ENCODE measurements at regions not wholly inside any gene's neighbourhood (a gene's known extent, or its start where the extent isn't known, plus 50 kb on each side); places are given as distances from the start of the nearest gene placed in this dataset.
A peak's percentile ranks its signal among the peaks of the same experiment; 100 is the strongest.
"Not testable (repeated sequence)": the region's sequence is repeated elsewhere in the genome, so short reads cannot be mapped to it uniquely, and the experiment has no call there.

DNA sequence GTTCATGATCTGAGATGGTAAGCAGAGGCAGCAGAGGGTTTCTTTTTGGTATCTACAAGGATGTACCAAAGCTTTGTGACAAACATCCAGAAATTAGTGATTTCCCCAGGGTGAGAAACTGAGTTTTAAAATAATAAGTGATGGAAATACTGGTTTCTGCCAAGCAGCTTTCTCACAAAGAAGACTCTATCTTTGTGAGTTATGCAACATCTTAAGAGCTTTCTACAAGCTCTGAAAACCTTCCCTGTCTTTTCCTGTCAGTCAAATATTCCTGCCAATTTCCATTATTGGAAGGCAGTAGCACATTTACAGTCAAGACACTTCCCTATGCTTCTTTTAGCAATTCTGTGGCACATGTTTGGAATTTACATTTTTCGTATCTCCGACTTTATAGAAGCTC, 264.7 kb upstream of the SPTLC3 start:
- no peaks in the 10 kb centered on the region for H3K27me3 ChIP-seq
- no peak for DNase-seq
- H3K9me3 ChIP-seq, result no peaks in the 10 kb centered on the region
- no peak overlapping the region for H3K4me3 ChIP-seq
- H3K36me3 ChIP-seq, result no peaks in the 10 kb centered on the region

DNA sequence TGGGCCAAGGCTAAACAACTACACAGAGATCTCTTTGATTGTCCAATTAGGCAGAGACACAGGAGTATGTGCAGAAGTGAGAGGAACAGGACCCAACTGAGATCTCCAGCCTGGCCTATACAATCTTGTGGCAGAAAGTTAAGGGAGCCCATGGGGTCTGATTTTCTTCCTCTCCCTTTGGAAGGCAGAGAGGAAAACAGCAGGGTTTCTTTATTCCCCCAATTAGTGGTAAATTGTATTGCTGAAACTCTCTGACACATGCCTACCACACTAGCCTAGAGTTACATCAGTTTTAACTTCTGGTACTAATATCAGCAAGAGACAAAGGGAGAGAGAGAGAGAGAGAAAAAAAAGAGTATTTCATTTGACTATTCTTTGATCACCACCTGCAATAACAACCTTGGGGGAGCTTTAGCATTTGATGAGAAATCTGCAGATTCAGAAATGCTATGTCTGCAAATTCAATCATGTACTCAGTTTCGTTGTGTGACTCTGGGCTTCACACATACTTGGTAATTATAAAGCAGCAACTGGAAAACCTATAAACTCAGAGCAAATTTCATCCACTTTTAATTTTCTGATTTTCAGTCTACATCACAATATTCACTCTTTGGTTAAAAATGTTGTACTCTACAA, 260.3 kb upstream of the SPTLC3 start:
- Histone ChIP-seq H3K9me3 (no peaks in the 10 kb centered on the region), H3K27me3 (no peaks in the 10 kb centered on the region; the same call in 1 of the 2 replicates), H3K4me3 (no peak overlapping the region), H3K36me3 (no peaks in the 10 kb centered on the region)
- DNase-seq, result no peak

DNA sequence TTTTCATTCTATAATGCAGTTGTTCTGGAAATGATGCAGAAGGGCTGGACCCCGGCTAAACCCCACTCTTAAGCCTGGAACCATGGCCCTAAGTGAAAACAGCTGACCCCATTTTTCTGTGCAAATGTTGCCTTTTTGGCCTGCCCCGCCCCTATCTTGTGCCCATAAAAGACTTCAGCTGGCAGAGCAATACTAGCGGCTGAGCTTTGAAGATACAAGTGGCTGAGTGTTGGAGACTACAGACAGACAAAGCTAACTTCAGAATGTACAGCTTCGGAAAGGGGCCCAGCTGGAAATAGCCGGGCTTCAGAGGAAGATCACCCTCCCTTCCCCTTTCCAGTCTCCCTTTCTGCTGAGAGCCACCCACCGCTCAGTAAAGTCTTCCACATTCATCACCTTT, 258.6 kb upstream of the SPTLC3 start:
- DNase-seq, result no peak
- H3K9me3 ChIP-seq, result no peaks in the 10 kb centered on the region

DNA sequence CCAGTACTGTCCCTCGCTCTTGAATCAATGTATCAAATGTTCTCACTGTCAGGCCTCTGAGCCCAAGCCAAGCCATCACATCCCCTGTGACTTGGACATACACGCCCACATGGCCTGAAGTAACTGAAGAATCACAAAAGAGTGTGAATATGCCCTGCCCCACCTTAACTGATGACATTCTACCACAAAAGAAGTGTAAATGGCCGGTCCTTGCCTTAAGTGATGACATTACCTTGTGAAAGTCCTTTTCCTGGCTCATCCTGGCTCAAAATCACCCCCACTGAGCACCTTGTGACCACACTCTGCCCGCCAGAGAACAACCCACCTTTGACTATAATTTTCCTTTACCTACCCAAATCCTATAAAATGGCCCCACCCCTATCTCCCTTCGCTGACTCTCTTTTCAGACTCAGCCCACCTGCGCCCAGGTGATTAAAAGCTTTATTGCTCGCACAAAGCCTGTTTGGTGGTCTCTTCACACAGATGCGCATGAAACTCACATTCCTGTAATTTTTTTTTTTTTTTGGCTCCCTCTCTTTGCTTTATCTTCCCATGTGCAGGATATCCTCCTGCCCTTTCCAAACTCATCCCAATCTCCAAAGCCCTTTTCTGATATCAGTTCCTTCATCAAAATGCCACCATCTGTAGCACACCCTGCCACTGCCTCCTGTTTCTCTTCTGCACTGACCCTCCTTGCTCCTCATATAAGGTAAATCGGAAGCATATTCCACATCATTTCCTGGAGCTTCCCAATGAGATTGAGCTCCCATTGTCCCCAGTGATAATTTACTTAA, 255.7 kb upstream of the SPTLC3 start:
- not testable (repeated sequence) for DNase-seq, H3K27me3 ChIP-seq, H3K4me3 ChIP-seq, H3K9me3 ChIP-seq, H3K36me3 ChIP-seq

More for the DNA sequence above, 258.6 kb upstream of the SPTLC3 start:
- H3K4me3 ChIP-seq, result no peak overlapping the region
- H3K36me3 ChIP-seq, result no peaks in the 10 kb centered on the region
- no peaks in the 10 kb centered on the region; the same call in 1 of the 2 replicates for H3K27me3 ChIP-seq

DNA sequence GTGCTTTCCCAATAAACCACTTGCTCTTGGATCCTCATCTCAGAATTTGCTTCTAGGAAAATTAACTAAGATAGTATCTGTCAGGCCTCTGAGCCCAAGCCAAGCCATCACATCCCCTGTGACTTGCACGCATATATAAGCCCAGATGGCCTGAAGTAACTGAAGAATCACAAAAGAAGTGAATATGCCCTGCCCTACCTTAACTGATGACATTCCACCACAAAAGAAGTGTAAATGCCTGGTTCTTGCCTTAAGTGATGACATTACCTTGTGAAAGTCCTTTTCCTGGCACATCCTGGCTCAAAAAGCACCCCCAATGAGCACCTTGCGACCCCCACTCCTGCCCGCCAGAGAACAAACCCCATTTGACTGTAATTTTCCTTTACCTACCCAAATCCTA, 255.0 kb upstream of the SPTLC3 start:
- DNase-seq, H3K27me3 ChIP-seq, H3K4me3 ChIP-seq: not testable (repeated sequence)

DNA sequence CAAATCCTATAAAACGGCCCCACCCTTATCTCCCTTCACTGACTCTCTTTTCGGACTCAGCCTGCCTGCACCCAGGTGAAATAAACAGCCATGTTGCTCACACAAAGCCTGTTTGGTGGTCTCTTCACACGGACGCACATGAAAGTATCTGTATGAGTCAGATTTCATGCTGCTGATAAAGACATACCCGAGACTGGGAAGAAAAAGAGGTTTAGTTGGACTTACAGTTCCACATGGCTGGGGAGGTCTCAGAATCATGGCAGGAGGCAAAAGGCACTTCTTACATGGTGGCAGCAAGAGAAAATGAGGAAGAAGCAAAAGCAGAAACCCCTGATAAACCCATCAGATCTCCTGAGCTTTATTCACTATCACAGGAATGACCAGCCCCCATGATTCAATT, 249.3 kb upstream of the SPTLC3 start:
- not testable (repeated sequence) for H3K4me3 ChIP-seq, H3K27me3 ChIP-seq, H3K9me3 ChIP-seq, DNase-seq, H3K36me3 ChIP-seq

More for the DNA sequence above, 255.0 kb upstream of the SPTLC3 start:
- H3K36me3 ChIP-seq, H3K9me3 ChIP-seq: not testable (repeated sequence)

DNA sequence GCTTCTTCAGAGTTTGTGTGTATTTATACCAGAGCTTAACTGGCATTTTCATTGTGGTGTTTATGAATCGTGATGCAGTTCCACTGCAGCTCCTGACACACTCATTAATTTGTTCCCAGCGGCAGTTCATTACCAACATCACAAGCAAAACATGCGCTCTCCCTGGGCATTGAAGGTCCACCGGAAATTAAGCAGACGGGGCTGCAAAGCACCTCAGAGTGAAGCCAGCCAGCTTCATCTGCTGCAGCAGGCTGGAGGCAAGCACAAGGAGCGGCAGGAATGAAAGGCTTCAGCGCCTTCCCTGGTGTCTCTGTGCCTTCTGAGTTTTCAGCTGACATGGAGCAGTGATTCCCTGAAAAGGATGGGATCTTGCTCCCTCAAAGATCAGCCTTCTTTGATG, 246.0 kb upstream of the SPTLC3 start:
- Histone ChIP-seq H3K4me3 (no peak overlapping the region), H3K9me3 (no peaks in the 10 kb centered on the region), H3K27me3 (no peaks in the 10 kb centered on the region), H3K36me3 (no peaks in the 10 kb centered on the region)
- DNase-seq, result peak; percentile 11

DNA sequence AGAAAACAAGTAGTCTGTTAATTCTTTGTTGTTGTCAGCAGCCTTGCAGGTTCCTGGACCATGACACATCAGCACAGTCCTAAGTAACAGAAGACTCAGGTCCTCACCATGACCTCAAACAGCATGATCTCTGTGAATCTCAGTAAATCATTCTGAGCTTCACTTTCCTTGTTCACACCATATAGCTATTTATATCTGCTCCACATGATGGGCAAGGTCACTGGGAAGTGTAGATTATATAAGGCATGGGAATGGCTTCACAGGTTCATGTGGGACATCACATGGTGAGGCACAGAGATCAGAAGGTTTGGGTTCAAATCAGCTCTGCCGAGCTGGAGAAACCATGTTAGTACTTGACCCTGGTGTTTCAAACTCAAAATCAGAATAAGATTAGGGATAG, 245.4 kb upstream of the SPTLC3 start:
- H3K9me3 ChIP-seq, result no peaks in the 10 kb centered on the region
- DNase-seq, result no peak
- no peaks in the 10 kb centered on the region for H3K27me3 ChIP-seq
- no peak overlapping the region for H3K4me3 ChIP-seq
- no peaks in the 10 kb centered on the region for H3K36me3 ChIP-seq

DNA sequence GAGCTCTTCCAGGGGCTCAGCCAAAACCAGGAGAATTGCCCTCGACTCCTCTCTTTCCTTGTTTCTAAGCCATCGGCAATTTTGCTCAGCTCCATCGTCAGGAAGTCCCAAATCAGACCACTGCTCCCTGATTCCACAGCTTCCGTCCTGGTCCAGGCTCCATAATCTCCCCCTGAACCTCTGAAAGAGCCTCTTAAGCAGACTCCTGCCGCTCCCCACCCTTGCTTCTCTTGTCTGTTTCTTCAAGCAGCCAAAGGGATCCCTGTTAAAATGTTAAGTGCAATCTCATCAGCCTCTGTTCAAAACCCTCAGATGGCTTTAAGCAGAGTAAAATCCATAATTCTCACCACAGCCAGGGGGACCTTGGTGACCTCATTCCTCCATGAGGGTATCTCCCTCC, 244.7 kb upstream of the SPTLC3 start:
- Histone ChIP-seq H3K36me3 (no peaks in the 10 kb centered on the region), H3K27me3 (no peaks in the 10 kb centered on the region), H3K9me3 (no peaks in the 10 kb centered on the region), H3K4me3 (no peak overlapping the region)
- no peak for DNase-seq

DNA sequence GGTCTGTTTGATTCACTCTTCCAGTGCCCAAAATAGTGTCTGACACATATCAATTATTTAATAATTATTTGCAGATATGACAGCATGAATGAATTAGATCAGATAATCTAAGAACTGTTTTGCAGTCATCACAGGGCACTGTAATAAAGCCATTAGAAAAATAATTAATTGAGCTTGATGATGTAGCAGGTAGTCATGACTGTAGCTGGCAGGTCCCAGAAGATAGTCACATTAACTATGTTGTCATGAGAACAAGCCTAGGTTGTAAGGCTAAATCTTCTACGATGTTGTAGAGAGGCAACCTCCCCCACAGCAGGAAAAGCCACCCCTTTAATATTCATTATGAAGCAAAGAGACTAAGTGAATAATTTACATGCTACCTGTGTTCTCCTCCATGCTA, 243.9 kb upstream of the SPTLC3 start:
- H3K9me3 ChIP-seq, result no peaks in the 10 kb centered on the region
- H3K4me3 ChIP-seq, result no peak overlapping the region
- no peak for DNase-seq
- no peaks in the 10 kb centered on the region for H3K36me3 ChIP-seq
- no peaks in the 10 kb centered on the region for H3K27me3 ChIP-seq

DNA sequence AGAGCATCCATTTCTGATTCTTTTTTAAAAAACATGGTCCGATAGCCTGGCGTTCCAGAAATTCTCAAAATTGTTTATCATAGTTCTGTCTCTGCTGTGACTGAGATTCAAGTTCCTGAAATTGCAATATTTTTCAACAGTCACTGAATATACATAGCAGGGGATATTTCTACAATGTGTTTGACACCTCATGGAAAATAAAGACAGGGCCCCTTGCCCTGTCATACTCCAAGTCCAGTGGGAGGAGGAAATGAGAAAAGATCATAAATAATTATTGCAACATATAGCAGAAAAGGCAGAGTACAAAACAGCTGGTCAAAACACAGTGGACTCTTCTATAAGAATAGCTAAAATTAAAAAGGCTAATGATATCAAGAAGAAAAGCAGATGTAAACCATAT, 234.8 kb upstream of the SPTLC3 start:
- no peak for DNase-seq
- Histone ChIP-seq H3K36me3 (no peaks in the 10 kb centered on the region), H3K4me3 (no peak overlapping the region), H3K9me3 (no peaks in the 10 kb centered on the region), H3K27me3 (no peaks in the 10 kb centered on the region)

DNA sequence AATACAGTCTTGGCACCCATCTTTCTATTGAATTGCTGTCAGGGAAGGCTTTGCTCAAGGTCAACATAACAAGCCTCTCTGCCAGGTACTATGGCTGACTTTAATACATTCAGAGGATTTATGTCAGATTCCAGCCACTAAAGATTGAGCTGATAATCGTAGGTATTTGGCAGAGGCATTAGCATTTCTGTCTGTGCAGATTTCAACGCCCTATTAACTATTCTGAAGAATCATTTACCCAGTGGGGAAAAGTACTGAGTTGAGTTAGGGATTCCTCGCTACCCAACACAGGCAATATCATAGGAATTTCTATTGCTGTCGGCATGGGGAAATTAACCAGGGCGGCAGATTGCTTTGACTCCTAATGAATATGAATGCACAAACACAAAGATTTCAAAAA, 233.7 kb upstream of the SPTLC3 start:
- H3K36me3 ChIP-seq, result no peaks in the 10 kb centered on the region
- H3K27me3 ChIP-seq, result no peaks in the 10 kb centered on the region
- H3K9me3 ChIP-seq, result no peaks in the 10 kb centered on the region
- H3K4me3 ChIP-seq, result no peak overlapping the region
- no peak for DNase-seq

DNA sequence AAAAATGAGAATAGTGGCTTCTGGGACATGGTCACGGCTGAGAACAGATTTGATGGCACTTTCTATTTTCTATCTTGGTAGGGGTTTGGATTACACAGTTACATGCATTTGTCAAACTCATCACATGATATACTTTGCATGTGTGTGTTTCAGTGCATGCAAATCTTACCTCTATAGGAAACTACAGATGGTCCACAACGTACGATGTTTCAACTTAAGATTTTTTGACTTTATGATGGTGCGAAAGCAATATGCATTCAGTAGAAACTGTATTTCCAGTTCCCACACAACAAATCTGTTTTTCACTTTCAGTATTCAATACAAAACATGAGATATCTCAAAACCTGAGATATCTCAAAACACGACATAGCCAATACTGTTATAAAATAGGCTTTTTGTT, 231.8 kb upstream of the SPTLC3 start:
- no peak overlapping the region for H3K4me3 ChIP-seq
- no peak for DNase-seq
- no peaks in the 10 kb centered on the region for H3K9me3 ChIP-seq
- H3K36me3 ChIP-seq, result no peaks in the 10 kb centered on the region
- no peaks in the 10 kb centered on the region for H3K27me3 ChIP-seq

DNA sequence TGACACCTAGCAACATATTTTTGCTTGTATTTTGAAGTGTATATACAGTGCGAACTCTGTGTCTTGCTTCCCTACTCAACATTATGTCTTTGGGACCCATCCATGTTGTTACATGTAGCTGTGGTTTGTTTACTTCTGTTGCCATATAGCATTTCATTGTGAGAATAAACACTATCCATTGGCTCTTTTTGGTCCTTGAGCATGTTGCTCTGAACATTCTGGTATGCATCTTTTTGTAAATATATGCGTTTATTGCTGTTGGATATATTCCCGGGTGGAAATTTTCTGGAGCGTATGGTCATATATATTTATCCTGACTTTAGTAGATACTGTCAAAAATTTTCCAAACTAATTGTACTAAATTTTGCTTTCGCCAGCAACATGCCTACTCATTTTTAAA, 222.5 kb upstream of the SPTLC3 start:
- H3K27me3 ChIP-seq, result no peaks in the 10 kb centered on the region
- no peak overlapping the region for H3K4me3 ChIP-seq
- H3K36me3 ChIP-seq, result no peaks in the 10 kb centered on the region
- no peak for DNase-seq
- H3K9me3 ChIP-seq, result no peaks in the 10 kb centered on the region

DNA sequence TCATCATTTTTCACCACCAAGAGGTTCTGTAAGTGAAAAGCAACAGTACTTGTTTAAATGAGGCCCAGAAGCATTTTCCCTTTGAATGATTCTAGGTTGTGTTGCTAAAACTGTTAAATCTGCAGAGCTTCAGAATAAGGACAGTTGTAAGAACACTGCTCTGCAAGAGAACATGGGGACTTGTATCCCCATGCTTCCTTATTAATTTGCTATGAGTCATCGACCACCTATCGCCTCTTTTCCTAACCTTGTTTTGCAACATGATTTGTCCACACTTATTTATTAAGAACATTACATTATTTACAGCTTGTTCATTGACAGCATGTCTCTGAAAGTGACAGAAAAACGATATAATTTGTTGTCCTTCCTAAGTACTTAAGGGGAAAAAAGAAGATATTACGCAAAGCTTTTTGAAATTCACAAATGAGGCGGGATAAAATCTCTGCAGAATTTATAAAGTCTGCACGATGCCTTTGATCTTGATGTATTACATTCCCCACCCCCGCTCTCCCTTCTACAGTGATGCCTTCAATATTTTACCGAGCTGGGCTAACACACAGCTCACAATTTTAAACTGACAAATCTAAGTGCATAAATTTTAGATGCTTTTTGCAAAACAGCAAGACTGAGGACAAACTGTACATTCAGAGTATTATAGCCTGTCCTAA, 220.0 kb upstream of the SPTLC3 start:
- H3K4me3 ChIP-seq, result no peak overlapping the region
- no peaks in the 10 kb centered on the region for H3K36me3 ChIP-seq
- no peaks in the 10 kb centered on the region for H3K27me3 ChIP-seq
- DNase-seq, result no peak
- H3K9me3 ChIP-seq, result no peaks in the 10 kb centered on the region

DNA sequence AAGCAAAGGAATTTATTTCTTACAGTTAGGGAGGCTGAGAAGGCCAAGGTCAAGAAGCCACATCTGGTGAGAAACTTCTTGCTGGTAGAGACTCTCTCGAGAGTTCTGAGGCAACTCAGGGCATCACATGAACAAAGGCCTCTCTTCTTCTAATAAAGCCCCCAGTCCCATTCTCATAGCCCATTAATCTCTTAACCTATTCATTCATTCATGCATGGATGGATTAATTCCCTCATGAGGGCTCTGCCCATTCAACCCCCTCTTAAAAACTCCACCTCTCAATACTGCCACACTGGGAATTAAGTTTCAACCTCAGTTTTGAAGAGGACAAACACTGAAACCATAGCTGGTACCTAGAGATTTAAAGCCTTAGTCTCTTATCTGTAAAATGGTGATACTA, 217.9 kb upstream of the SPTLC3 start:
- DNase-seq, result no peak
- Histone ChIP-seq H3K27me3 (no peaks in the 10 kb centered on the region), H3K4me3 (no peak overlapping the region), H3K36me3 (no peaks in the 10 kb centered on the region), H3K9me3 (no peaks in the 10 kb centered on the region)

DNA sequence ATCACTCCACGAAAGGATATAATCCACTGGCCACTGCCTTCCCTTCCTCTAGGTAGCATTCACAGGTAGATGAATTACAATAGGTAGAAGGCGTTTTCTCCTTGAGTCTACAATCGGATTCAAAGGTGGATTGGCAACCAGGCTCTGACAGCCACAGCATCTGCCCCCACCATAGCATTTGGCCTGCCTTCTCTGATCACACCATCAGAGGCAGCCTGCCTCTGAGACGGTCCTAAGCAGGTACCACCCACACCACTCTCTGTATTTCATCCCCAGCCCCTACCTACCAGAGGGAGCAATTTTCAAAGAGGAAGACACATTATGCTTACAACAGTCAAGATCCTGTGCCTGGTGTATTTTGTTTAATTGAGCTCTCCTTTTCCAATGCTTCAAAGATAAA, 210.5 kb upstream of the SPTLC3 start:
- Histone ChIP-seq H3K4me3 (no peak overlapping the region), H3K36me3 (no peaks in the 10 kb centered on the region), H3K9me3 (no peaks in the 10 kb centered on the region), H3K27me3 (no peaks in the 10 kb centered on the region)
- DNase-seq, result no peak

Measured in MG63 (cell line).